H1 (cell line): ENCODE measurements at regions not wholly inside any gene's neighbourhood (a gene's known extent, or its start where the extent isn't known, plus 50 kb on each side); places are given as distances from the start of the nearest gene placed in this dataset.
A peak's percentile ranks its signal among the peaks of the same experiment; 100 is the strongest.

Source experiments
- CTCF ChIA-PET: fragments of 300-600 bp; sonication (Branson Sonifier 250); formaldehyde crosslinking; loops from one replicate; lab custom pipeline; 2021; ENCODE audit not compliant: partially characterized antibody; lab: Charles Lee
- POLR2A ChIA-PET: fragments of 300-600 bp; sonication (Branson Sonifier 250); formaldehyde crosslinking; loops from one replicate; lab custom pipeline; 2021; ENCODE audit warnings: inconsistent platforms; ENCODE audit not compliant: partially characterized antibody; lab: Charles Lee
- DNase-seq, 2 experiments: peaks; one replicate each; pipeline versions ENCODE4 v3.0.0 to v3.0.0-alpha.2; 2010 to 2022; ENCODE audit warnings: low spot score in 2 of 2, low read depth in 1 of 2, mixed read lengths in 1 of 2
- FAIRE-seq: peaks from 2 replicates; lab custom pipeline; 2011; peaks lifted over from hg19 to GRCh38; lab: Jason Lieb, UNC
- H2AFZ ChIP-seq: 2 replicates; pipeline ENCODE4 v1.8.1; 2012; ENCODE audit warnings: low read length, inconsistent platforms
- H2AK5ac ChIP-seq: 2 replicates; pipeline ENCODE4 v1.6.1; 2013; ENCODE audit warnings: low read depth, low read length
- H2BK120ac ChIP-seq: replicated peaks from 2 replicates; pipeline ENCODE3; 2013; ENCODE audit warnings: low read depth, low read length, inconsistent platforms
- H2BK12ac ChIP-seq: 2 replicates; pipeline ENCODE4 v1.6.1; 2013; ENCODE audit warnings: low read depth, low read length
- H2BK15ac ChIP-seq: 2 replicates; pipeline ENCODE4 v1.6.1; 2013; ENCODE audit warnings: low read length
- H2BK20ac ChIP-seq: 2 replicates; pipeline ENCODE4 v1.6.1; 2013; ENCODE audit warnings: low read length
- H2BK5ac ChIP-seq: 2 replicates; pipeline ENCODE4 v1.6.1; 2013; ENCODE audit warnings: low read depth, low read length
- H3K14ac ChIP-seq: 2 replicates; pipeline ENCODE4 v1.6.1; 2013; ENCODE audit warnings: inconsistent platforms; ENCODE audit not compliant: insufficient read length
- H3K18ac ChIP-seq: 2 replicates; pipeline ENCODE4 v1.6.1; 2013; ENCODE audit warnings: low read length; ENCODE audit errors: extremely low read depth
- H3K23ac ChIP-seq: 2 replicates; pipeline ENCODE4 v1.6.1; 2013; ENCODE audit warnings: inconsistent platforms; ENCODE audit not compliant: insufficient read length
- H3K23me2 ChIP-seq: 2 replicates; pipeline ENCODE4 v1.6.1; 2013; ENCODE audit warnings: low read depth, low read length
- H3K27ac ChIP-seq: 2 replicates; pipeline ENCODE4 v1.6.1; 2011; ENCODE audit warnings: low read depth, low read length, inconsistent platforms
- H3K27me3 ChIP-seq, 4 experiments: replicated peaks in 1 of 4; 1 replicate in 1 of 4; 2 replicates in 3 of 4; pipeline versions ENCODE4 v1.6.1 to v1.8.1; 2011 to 2013; ENCODE audit warnings: low read length in 3 of 4, mild to moderate bottlenecking in 3 of 4, inconsistent platforms in 2 of 4, mixed read lengths in 2 of 4, moderate library complexity in 1 of 4; ENCODE audit not compliant: control insufficient read depth in 3 of 4, insufficient read depth in 3 of 4; ENCODE audit errors: extremely low read depth in 1 of 4
- H3K36me3 ChIP-seq, 4 experiments: 2 replicates each; pipeline versions ENCODE4 v1.6.1 to v1.8.1; 2011 to 2013; ENCODE audit warnings: mild to moderate bottlenecking in 4 of 4, low read length in 3 of 4, moderate library complexity in 2 of 4, control low read depth in 1 of 4, inconsistent platforms in 1 of 4; ENCODE audit not compliant: insufficient read depth in 4 of 4, control insufficient read depth in 2 of 4
- H3K4ac ChIP-seq: replicated peaks from 2 replicates; pipeline ENCODE3; 2013; ENCODE audit warnings: low read length, low read depth, mixed read lengths, inconsistent platforms; ENCODE audit not compliant: insufficient read length
- H3K4me1 ChIP-seq, 4 experiments: replicated peaks in 1 of 4; 1 replicate in 1 of 4; 2 replicates in 3 of 4; pipeline versions ENCODE4 v1.6.1 to v1.8.1; 2011 to 2013; ENCODE audit warnings: low read length in 3 of 4, inconsistent platforms in 2 of 4, mixed read lengths in 1 of 4; ENCODE audit not compliant: insufficient read depth in 4 of 4, control insufficient read depth in 3 of 4
- H3K4me2 ChIP-seq, 2 experiments: 2 replicates each; pipeline versions ENCODE4 v1.6.1 to v1.8.1; 2011 to 2013; ENCODE audit warnings: low read depth in 2 of 2, low read length in 2 of 2, control low read depth in 1 of 2, inconsistent platforms in 1 of 2, mild to moderate bottlenecking in 1 of 2; ENCODE audit not compliant: insufficient read depth in 1 of 2
- H3K4me3 ChIP-seq, 4 experiments: fragments of 200-600, 300-600 bp in 1 of 4; sonication (generic), shearing (Covaris generic), sonication (Bioruptor Twin) in 1 of 4; 2 replicates each; pipeline versions ENCODE4 v1.5.1 to v1.8.1; 2011 to 2016; ENCODE audit warnings: low read length in 4 of 4, low read depth in 3 of 4, control low read depth in 2 of 4, inconsistent platforms in 2 of 4, mild to moderate bottlenecking in 2 of 4, mixed read lengths in 1 of 4, moderate library complexity in 1 of 4; ENCODE audit not compliant: insufficient read depth in 2 of 4; ENCODE audit errors: extremely low read depth in 1 of 4
- H3K56ac ChIP-seq: replicated peaks from 2 replicates; pipeline ENCODE3; 2013; ENCODE audit warnings: low read depth, mild to moderate bottlenecking, mixed read lengths, low read length, inconsistent platforms; ENCODE audit not compliant: insufficient read length
- H3K79me1 ChIP-seq: 2 replicates; pipeline ENCODE4 v1.6.1; 2013; ENCODE audit warnings: low read depth, low read length, control low read depth
- H3K79me2 ChIP-seq, 2 experiments: 2 replicates each; pipeline versions ENCODE4 v1.6.1 to v1.8.1; 2012 to 2013; ENCODE audit warnings: low read length in 2 of 2, mild to moderate bottlenecking in 2 of 2, inconsistent platforms in 1 of 2; ENCODE audit not compliant: insufficient read depth in 2 of 2, control insufficient read depth in 1 of 2
- H3K9ac ChIP-seq, 4 experiments: replicated peaks in 1 of 4; 1 replicate in 1 of 4; 2 replicates in 3 of 4; pipeline versions ENCODE4 v1.6.1 to v1.8.1; 2011 to 2013; ENCODE audit warnings: low read depth in 3 of 4, low read length in 3 of 4, control low read depth in 2 of 4, mild to moderate bottlenecking in 2 of 4, moderate library complexity in 2 of 4, inconsistent platforms in 1 of 4; ENCODE audit errors: extremely low read depth in 1 of 4
- H3K9me3 ChIP-seq, 2 experiments: 2 replicates each; pipeline versions ENCODE4 v1.6.1 to v1.8.1; 2012 to 2013; ENCODE audit warnings: mild to moderate bottlenecking in 2 of 2, moderate library complexity in 2 of 2, control low read depth in 1 of 2, inconsistent platforms in 1 of 2, low read depth in 1 of 2, low read length in 1 of 2, mixed read lengths in 1 of 2; ENCODE audit not compliant: insufficient read depth in 2 of 2
- H4K20me1 ChIP-seq, 2 experiments: replicated peaks in 1 of 2; 2 replicates each; pipeline versions ENCODE3 to v1.8.1; 2011 to 2013; ENCODE audit warnings: inconsistent platforms in 2 of 2, low read length in 2 of 2, mild to moderate bottlenecking in 1 of 2; ENCODE audit not compliant: insufficient read depth in 2 of 2, control insufficient read depth in 1 of 2
- H4K5ac ChIP-seq: 2 replicates; pipeline ENCODE4 v1.6.1; 2013; ENCODE audit warnings: low read length, low read depth, mixed read lengths, inconsistent platforms; ENCODE audit not compliant: insufficient read length
- H4K8ac ChIP-seq: 2 replicates; pipeline ENCODE4 v1.8.0; 2013; ENCODE audit warnings: mild to moderate bottlenecking, moderate library complexity, low read length, inconsistent platforms; ENCODE audit not compliant: insufficient read depth; ENCODE audit errors: extremely low read depth
- H4K91ac ChIP-seq: replicated peaks from 2 replicates; pipeline ENCODE3; 2013; ENCODE audit warnings: low read length, mixed read lengths, inconsistent platforms; ENCODE audit not compliant: insufficient read length
- ASH2L ChIP-seq: fragments of 200-600, 300-600 bp; sonication (generic); IDR thresholded peaks from one replicate; pipeline ENCODE4 v1.7.1; 2017; ENCODE audit warnings: low read length
- HDAC6 ChIP-seq: IDR thresholded peaks from one replicate; pipeline ENCODE4 v1.7.1; 2012; ENCODE audit warnings: low read depth, mild to moderate bottlenecking, inconsistent platforms, low read length, moderate library complexity
- RXRA ChIP-seq: IDR thresholded peaks from 2 replicates; pipeline ENCODE4 v1.6.1; 2011; ENCODE audit warnings: low read depth, mild to moderate bottlenecking, low read length, moderate library complexity; ENCODE audit not compliant: insufficient read depth
- SIX5 ChIP-seq: IDR thresholded peaks from 2 replicates; pipeline ENCODE4 v1.6.1; 2011; ENCODE audit warnings: mild to moderate bottlenecking, low read depth, low read length
- SRF ChIP-seq: IDR thresholded peaks from 2 replicates; pipeline ENCODE4 v1.6.1; 2011; ENCODE audit warnings: mild to moderate bottlenecking, low read depth, low read length, moderate library complexity
- TAF1 ChIP-seq: IDR thresholded peaks from 2 replicates; pipeline ENCODE4 v1.6.1; 2011; ENCODE audit warnings: mild to moderate bottlenecking, low read depth, low read length
- TCF12 ChIP-seq: IDR thresholded peaks from 2 replicates; pipeline ENCODE4 v1.6.1; 2011; ENCODE audit warnings: low read depth, mild to moderate bottlenecking, low read length
- WGBS, 2 experiments: shearing (Covaris generic) in 1 of 2; methylation state at CpG; one replicate each; pipeline versions ENCODE4 v1.1.6 to v1.1.7; 2013 to 2015; ENCODE audit warnings: low lambda C conversion rate in 2 of 2, mixed read lengths in 2 of 2, inconsistent platforms in 1 of 2, low coverage in 1 of 2, missing lambda C conversion rate in 1 of 2; ENCODE audit not compliant: insufficient replicate concordance in 2 of 2, insufficient coverage in 1 of 2, insufficient read length in 1 of 2; ENCODE audit errors: extremely low coverage in 1 of 2, missing lambda C conversion rate in 1 of 2; 5-methylcytosine and 5-hydroxymethylcytosine counted together

GRCh38 chr4:123675567-123675966 is 279.0 kb downstream of the SPRY1 start:
- H2AK5ac ChIP-seq: no peak overlapping the region
- no peak overlapping the region for H3K14ac ChIP-seq
- H3K79me1 ChIP-seq: no peaks in the 10 kb centered on the region
- no peak overlapping the region for H3K27ac ChIP-seq
- no peak overlapping the region for H3K4me3 ChIP-seq
- H2BK120ac ChIP-seq: no peak overlapping the region
- no peak overlapping the region for H3K56ac ChIP-seq
- POLR2A ChIA-PET: no interaction called here
- H4K5ac ChIP-seq: no peak overlapping the region
- peaks cover 0 to 5% (median 0%) of the 10 kb centered on the region in 4 experiments; a peak in 1 of 7 replicates for H3K4me1 ChIP-seq
- H3K79me2 ChIP-seq: no peaks in the 10 kb centered on the region
- no peaks in the 10 kb centered on the region for H3K23me2 ChIP-seq
- no peak overlapping the region for H3K4me2 ChIP-seq
- H3K9me3 ChIP-seq: no peaks in the 10 kb centered on the region
- no peak for TF ChIP-seq SIX5
- no peak for TF ChIP-seq HDAC6
- TF ChIP-seq RXRA: no peak
- no peak for TF ChIP-seq ASH2L
- no peak for TF ChIP-seq SRF
- no peak for TF ChIP-seq TAF1
- TF ChIP-seq TCF12: no peak
- TF ChIP-seq, all 59 proteins: peak for 0
- H3K36me3 ChIP-seq: no peaks in the 10 kb centered on the region
- no peaks in the 10 kb centered on the region for H4K20me1 ChIP-seq
- no peak overlapping the region for H2BK20ac ChIP-seq
- H3K23ac ChIP-seq: no peak overlapping the region
- no peak for DNase-seq
- no peak overlapping the region for H4K91ac ChIP-seq
- no peak overlapping the region for H2BK5ac ChIP-seq
- FAIRE-seq: no peak
- no peak overlapping the region for H2BK12ac ChIP-seq
- CTCF ChIA-PET: no interaction called here
- no peak overlapping the region for H3K9ac ChIP-seq
- WGBS, 2 experiments: 100% methylated on average over 1 of the region's 1 CpG; no CpG with 5 or more reads in 1 of the 2 experiments
- no peak overlapping the region for H3K18ac ChIP-seq
- no peak overlapping the region for H4K8ac ChIP-seq
- no peaks in the 10 kb centered on the region for H3K27me3 ChIP-seq
- no peak overlapping the region for H2BK15ac ChIP-seq
- no peak overlapping the region for H3K4ac ChIP-seq
- peak overlapping the region; percentile 41; the same call in 1 of the 2 replicates for H2AFZ ChIP-seq
